Parathyroid adenoma (tissue), 2 donors: ENCODE measurements at regions not wholly inside any gene's neighbourhood (a gene's known extent, or its start where the extent isn't known, plus 50 kb on each side); places are given as distances from the start of the nearest gene placed in this dataset.

ENCODE experiments used
- H2AFZ ChIP-seq: fragments of 300-600 bp; sonication (generic); one replicate; pipeline ENCODE4 v1.7.0; 2017; ENCODE audit warnings: antibody characterized with exemption, mild to moderate bottlenecking
- H3K27ac ChIP-seq: fragments of 300-600 bp; sonication (generic); one replicate; pipeline ENCODE4 v1.7.0; 2017
- H3K27me3 ChIP-seq: fragments of 300-600 bp; sonication (generic); one replicate; pipeline ENCODE4 v1.7.0; 2017; ENCODE audit warnings: low read length; ENCODE audit not compliant: control insufficient read depth, insufficient read depth
- H3K36me3 ChIP-seq: fragments of 300-600 bp; sonication (generic); one replicate; pipeline ENCODE4 v1.7.0; 2017; ENCODE audit warnings: low read length; ENCODE audit not compliant: control insufficient read depth, insufficient read depth
- H3K4me1 ChIP-seq: fragments of 300-600 bp; sonication (generic); one replicate; pipeline ENCODE4 v1.7.0; 2017; ENCODE audit warnings: control low read depth
- H3K4me2 ChIP-seq: fragments of 300-600 bp; sonication (generic); one replicate; pipeline ENCODE4 v1.7.0; 2017; ENCODE audit warnings: low read length
- H3K4me3 ChIP-seq: fragments of 300-600 bp; sonication (generic); one replicate; pipeline ENCODE4 v1.7.0; 2017; ENCODE audit warnings: low read depth, low read length
- H3K79me2 ChIP-seq: fragments of 300-600 bp; sonication (generic); one replicate; pipeline ENCODE4 v1.7.0; 2017; ENCODE audit warnings: control low read depth
- H3K9ac ChIP-seq: fragments of 300-600 bp; sonication (generic); one replicate; pipeline ENCODE4 v1.7.0; 2017; ENCODE audit warnings: mild to moderate bottlenecking
- H3K9me3 ChIP-seq: fragments of 300-600 bp; sonication (generic); one replicate; pipeline ENCODE4 v1.7.0; 2017; ENCODE audit warnings: low read length; ENCODE audit not compliant: control insufficient read depth
- TF ChIP-seq, protein P1 (sequence below): fragments of 300-600 bp; sonication (generic); IDR thresholded peaks from one replicate; pipeline ENCODE4 v1.7.0; 2017; ENCODE audit warnings: antibody characterized with exemption, mild to moderate bottlenecking
- donor health status: primary hyperparathyroidism.

DNA sequence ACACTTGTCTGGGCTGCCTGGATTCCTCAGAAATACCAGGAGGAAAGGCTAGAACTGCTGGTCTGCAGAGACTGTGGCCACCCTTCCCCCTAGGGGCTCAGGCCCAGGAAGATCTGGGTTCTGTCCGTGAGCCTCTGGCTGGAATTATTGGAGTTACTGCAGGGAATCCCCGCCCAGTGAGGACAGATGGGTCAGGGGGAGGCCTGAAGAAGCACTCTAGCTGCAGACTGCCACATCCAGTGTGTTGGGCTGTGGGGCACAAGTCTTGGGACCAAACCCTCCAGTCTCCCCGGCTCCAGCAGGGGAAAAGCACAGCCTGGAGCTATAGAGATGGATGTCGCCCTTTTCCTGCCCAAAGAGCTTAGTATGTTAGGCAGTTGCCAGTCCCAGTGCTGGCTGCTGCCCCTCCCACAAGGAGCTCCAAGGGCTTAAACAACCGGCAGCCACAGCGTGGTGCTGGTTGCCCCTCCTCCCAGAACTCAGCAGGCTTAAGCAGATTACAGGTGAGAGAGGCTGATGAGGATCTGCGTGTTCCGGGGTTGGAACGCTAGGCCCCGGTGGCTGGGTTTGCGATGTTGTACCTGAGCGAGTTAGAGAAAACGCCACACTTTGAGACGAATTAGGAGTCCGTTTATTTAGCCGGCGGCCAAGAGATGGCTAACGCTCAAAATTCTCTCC lies 255.5 kb upstream of the LRRC7 start:
- TF ChIP-seq, protein P1, sequence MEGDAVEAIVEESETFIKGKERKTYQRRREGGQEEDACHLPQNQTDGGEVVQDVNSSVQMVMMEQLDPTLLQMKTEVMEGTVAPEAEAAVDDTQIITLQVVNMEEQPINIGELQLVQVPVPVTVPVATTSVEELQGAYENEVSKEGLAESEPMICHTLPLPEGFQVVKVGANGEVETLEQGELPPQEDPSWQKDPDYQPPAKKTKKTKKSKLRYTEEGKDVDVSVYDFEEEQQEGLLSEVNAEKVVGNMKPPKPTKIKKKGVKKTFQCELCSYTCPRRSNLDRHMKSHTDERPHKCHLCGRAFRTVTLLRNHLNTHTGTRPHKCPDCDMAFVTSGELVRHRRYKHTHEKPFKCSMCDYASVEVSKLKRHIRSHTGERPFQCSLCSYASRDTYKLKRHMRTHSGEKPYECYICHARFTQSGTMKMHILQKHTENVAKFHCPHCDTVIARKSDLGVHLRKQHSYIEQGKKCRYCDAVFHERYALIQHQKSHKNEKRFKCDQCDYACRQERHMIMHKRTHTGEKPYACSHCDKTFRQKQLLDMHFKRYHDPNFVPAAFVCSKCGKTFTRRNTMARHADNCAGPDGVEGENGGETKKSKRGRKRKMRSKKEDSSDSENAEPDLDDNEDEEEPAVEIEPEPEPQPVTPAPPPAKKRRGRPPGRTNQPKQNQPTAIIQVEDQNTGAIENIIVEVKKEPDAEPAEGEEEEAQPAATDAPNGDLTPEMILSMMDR = no peak
- Histone ChIP-seq H3K27me3 (no peaks in the 10 kb centered on the region), H3K4me2 (peak overlapping the region; percentile 28), H3K27ac (no peak overlapping the region), H3K9ac (no peak overlapping the region), H3K36me3 (no peaks in the 10 kb centered on the region), H3K79me2 (no peaks in the 10 kb centered on the region), H2AFZ (no peak overlapping the region), H3K9me3 (no peaks in the 10 kb centered on the region), H3K4me1 (no peaks in the 10 kb centered on the region), H3K4me3 (peak overlapping the region; percentile 14)

DNA sequence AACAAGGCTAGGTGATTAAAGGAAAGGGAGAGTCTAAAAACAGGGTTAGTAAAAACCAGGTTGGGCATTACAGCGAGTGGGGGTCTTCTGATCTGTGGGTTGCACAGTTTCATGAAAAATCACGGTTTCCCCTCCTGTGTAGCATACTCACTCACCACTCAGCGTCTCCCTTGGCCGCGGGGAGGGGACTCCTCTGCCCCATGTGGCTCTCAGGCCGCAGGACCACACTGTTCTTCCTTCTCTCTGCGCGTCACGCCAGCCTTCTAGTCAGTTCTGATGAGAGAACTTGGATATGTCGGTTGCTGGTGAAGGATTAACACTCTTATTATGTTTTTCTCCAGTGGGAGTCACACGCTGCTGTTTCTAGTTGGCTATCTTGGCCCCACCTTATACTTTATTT lies 254.6 kb upstream of the LRRC7 start:
- Histone ChIP-seq H3K4me1 (no peaks in the 10 kb centered on the region), H3K9ac (no peak overlapping the region), H3K36me3 (no peaks in the 10 kb centered on the region), H3K4me3 (no peak overlapping the region), H3K79me2 (no peaks in the 10 kb centered on the region), H3K27me3 (no peaks in the 10 kb centered on the region), H3K27ac (no peak overlapping the region), H3K4me2 (no peak overlapping the region), H3K9me3 (no peaks in the 10 kb centered on the region), H2AFZ (no peak overlapping the region)
- TF ChIP-seq, protein P1 = no peak

DNA sequence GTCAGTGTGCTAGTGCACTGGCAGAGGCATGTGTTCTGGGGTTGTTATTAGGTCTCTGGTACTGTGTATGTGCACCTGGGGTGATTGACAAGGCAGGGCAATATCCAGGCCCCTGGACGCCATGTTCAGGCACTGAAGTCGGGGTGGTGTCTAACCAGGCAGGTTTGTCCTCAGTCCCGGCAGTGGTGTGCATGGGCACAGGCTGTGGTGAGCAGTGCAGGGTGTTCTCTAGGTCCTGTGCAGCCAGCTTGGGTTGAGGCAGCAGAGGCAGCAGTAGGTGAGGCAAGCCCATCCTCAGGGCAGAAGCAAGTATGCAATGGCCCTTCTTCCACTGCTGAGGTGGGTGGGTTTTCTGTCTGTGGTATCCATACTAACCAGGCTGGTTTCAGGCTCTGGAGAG lies 252.3 kb upstream of the LRRC7 start:
- Histone ChIP-seq H3K9ac (no peak overlapping the region), H3K79me2 (no peaks in the 10 kb centered on the region), H3K4me2 (no peak overlapping the region), H3K9me3 (no peaks in the 10 kb centered on the region), H3K27ac (no peak overlapping the region), H2AFZ (no peak overlapping the region), H3K27me3 (no peaks in the 10 kb centered on the region), H3K4me1 (no peaks in the 10 kb centered on the region), H3K4me3 (no peak overlapping the region), H3K36me3 (no peaks in the 10 kb centered on the region)
- TF ChIP-seq, protein P1 = no peak

DNA sequence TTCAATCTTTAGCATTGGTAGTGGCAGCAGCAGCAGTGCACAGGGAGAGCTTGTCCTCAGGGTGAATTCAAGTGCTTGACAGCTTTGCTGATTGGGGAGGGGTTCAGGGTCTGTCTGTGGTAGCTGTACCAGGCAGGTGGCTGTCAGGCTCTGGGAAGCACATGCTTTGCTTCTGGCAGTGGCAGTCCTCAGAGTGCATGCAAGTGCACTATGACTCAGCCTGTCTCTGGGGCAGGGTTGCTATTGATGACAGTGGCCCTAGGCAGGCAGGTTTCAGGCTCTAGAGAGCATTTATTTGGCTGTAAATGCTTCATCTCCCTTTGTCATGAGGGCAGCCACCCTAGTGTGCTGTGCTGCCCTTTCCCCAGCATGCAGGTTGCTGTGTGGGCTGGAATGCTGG lies 251.9 kb upstream of the LRRC7 start:
- Histone ChIP-seq H3K4me2 (no peak overlapping the region), H3K27ac (no peak overlapping the region), H3K4me1 (no peaks in the 10 kb centered on the region), H2AFZ (no peak overlapping the region), H3K79me2 (no peaks in the 10 kb centered on the region), H3K4me3 (no peak overlapping the region), H3K27me3 (no peaks in the 10 kb centered on the region), H3K9me3 (no peaks in the 10 kb centered on the region), H3K36me3 (no peaks in the 10 kb centered on the region), H3K9ac (no peak overlapping the region)
- TF ChIP-seq, protein P1 = no peak

DNA sequence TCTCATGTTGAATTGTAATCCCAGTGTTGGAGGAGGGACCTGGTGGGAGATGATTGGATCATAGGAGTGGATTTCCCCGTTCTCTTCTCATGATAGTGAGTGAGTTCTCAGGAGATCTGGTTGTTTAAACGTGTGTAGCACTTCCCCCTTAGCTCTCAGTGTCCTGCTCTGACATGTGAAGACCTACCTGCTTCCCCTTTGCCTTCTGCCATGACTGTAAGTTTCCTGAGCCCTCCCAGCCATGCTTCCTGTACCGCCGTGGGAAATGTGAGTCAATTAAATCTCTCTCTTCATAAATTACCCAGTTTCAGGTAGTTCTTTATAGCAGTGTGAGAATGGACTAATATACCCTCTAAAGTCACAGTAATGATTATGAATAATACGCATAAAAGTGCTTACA lies 248.4 kb upstream of the LRRC7 start:
- Histone ChIP-seq H3K27me3 (no peaks in the 10 kb centered on the region), H2AFZ (no peak overlapping the region), H3K4me2 (no peak overlapping the region), H3K27ac (no peak overlapping the region), H3K9me3 (no peaks in the 10 kb centered on the region), H3K36me3 (no peaks in the 10 kb centered on the region), H3K4me3 (no peak overlapping the region), H3K79me2 (no peaks in the 10 kb centered on the region), H3K9ac (no peak overlapping the region), H3K4me1 (no peaks in the 10 kb centered on the region)
- TF ChIP-seq, protein P1 = no peak
